ENCODE measurements at regions not wholly inside any gene's neighbourhood (a gene's known extent, or its start where the extent isn't known, plus 50 kb on each side); places are given as distances from the start of the nearest gene placed in this dataset.
"Not testable (repeated sequence)": the region's sequence is repeated elsewhere in the genome, so short reads cannot be mapped to it uniquely, and the experiment has no call there.

DNA sequence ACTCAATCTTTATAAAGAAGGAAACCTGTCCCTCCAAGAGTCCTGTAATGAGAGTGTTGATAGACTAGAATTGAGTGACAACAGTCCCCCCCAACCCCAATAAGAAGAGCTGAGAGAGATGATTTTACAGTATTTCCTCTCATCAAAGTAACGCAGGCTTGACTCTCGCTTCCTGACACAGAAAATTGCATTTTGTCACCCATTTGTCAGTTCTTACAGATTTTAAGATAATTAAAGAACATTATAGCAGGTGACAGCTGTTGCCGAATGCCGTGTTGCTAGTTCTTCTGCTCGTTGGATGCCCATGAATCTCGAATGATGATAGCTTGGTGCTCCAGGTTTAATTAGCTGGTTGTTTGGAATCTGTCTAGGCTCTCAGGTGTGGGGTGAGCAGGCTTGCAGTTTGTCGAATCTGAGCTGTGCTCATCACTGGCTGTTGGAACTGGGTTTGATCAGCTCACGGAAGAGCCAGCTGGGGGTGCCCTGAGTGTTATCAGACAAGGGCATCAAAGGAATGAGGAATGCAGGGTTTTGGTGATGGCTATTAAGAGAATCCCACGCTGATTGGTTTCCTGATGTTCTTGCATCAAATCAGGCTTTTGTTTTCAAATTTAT lies 84.8 kb upstream of the CPHXL start:
- no peak for TF ChIP-seq CTCF (IDR thresholded peaks at IDR 0.05; ENCODE audit: extremely low read depth, missing control alignments)
- DNase-seq (ENCODE audit: low spot score) = no peak

GRCh38 chr16:75818491-75818890 lies 92.2 kb upstream of the CPHXL start:
- TF ChIP-seq CTCF (IDR thresholded peaks at IDR 0.05; ENCODE audit: extremely low read depth, missing control alignments) = no peak
- DNase-seq (ENCODE audit: low spot score) = no peak

DNA sequence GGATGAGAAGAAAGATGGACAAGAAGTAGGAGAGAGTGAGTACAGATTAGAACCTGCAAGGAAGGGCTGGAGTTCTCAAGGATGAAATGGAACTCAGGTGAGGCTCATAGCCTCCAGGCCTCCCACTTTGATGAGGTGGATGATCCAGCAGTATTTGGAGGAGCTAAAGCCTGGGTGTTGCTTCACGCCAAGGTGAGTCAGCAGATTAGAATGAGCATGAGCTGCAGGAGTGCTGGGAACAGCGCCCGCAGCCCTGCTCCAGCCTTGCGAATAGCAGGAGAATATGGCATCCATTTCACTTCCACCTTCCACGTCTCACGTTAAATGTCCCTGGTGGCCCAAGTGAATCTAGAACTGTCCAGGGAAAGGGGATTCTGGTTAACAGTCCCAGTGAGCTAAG lies 94.4 kb upstream of the CPHXL start:
- TF ChIP-seq CTCF (IDR thresholded peaks at IDR 0.05; ENCODE audit: extremely low read depth, missing control alignments) = no peak
- no peak for DNase-seq (ENCODE audit: low spot score)

DNA sequence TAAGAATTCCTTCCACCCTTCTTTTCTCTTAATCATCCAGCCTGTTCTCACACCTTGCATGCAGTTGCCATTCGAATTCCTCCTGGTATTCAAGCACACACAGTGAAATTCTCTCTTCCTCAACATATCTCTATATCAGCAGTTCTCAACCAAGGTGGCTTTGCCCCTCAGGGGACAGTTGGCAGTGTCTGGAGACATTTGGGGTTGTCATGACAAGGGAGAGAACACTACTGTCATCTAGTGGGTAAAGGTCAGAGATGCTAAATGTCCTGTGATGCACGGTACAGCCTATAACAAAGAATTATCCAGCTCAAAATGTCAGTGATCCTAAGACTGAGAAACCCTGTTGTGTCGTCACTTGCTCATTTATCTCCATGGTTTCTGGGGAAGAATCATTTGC lies 94.8 kb upstream of the CPHXL start:
- no peak for DNase-seq (ENCODE audit: low spot score)
- TF ChIP-seq CTCF (IDR thresholded peaks at IDR 0.05; ENCODE audit: extremely low read depth, missing control alignments) = no peak

DNA sequence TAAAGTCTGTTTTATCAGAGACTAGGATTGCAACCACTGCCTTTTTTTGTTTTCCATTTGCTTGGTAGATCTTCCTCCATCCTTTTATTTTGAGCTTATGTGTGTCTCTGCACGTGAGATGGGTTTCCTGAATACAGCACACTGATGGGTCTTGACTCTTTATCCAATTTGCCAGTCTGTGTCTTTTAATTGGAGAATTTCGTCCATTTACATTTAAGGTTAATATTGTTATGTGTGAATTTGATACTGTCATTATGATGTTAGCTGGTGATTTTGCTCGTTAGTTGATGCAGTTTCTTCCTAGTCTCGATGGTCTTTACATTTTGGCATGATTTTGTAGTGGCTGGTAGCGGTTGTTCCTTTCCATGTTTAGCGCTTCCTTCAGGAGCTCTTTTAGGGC lies 99.5 kb upstream of the CPHXL start:
- DNase-seq (ENCODE audit: low spot score) = not testable (repeated sequence)

DNA sequence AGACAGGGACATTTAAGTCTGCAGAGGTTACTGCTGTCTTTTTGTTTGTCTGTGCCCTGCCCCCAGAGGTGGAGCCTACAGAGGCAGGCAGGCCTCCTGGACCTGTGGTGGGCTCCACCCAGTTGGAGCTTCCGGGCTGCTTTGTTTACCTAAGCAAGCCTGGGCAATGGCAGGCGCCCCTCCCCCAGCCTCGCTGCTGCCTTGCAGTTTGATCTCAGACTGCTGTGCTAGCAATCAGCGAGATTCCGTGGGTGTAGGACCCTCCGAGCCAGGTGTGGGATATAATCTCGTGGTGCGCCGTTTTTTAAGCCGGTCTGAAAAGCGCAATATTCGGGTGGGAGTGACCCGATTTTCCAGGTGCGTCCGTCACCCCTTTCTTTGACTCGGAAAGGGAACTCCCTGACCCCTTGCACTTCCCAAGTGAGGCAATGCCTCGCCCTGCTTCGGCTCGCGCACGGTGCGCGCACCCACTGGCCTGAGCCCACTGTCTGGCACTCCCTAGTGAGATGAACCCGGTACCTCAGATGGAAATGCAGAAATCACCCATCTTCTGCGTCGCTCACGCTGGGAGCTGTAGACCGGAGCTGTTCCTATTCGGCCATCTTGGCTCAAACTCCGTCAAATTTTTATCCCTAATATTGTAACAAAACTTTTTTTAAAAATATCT lies 101.2 kb upstream of the CPHXL start:
- not testable (repeated sequence) for DNase-seq (ENCODE audit: low spot score)

- not testable (repeated sequence) for DNase-seq (ENCODE audit: low spot score)
These were observed 107.1 kb upstream of the CPHXL start for GRCh38 chr16:75833385-75833784.

GRCh38 chr16:75836347-75837010 lies 110.2 kb upstream of the CPHXL start:
- no peak for DNase-seq (ENCODE audit: low spot score)
- TF ChIP-seq CTCF (IDR thresholded peaks at IDR 0.05; ENCODE audit: extremely low read depth, missing control alignments) = no peak

DNA sequence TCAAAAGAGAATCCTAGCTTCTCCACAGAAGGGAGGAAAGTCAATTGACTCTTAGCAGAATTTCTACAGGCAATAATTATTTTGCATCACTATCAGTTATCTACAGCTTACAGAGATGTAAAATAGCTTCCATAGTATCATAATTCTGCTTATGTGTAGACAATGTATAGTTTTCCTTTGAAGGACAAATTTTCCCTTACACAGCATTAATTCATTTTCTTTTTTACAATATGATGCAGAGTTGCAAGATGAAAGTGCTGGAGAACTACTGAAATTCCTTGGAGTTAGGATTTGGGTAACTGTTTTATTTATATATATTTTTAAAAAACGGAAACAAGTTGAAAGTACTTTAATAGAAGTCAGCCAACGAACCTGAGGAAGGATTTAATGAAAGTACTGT lies 111.0 kb upstream of the CPHXL start:
- no peak for DNase-seq (ENCODE audit: low spot score)
- TF ChIP-seq CTCF (IDR thresholded peaks at IDR 0.05; ENCODE audit: extremely low read depth, missing control alignments) = no peak
